Trophoblast cell (in vitro differentiated cells and primary cell): ENCODE measurements at regions not wholly inside any gene's neighbourhood (a gene's known extent, or its start where the extent isn't known, plus 50 kb on each side); places are given as distances from the start of the nearest gene placed in this dataset.

Experiments
- DNase-seq, 2 donors: peaks; one replicate each; pipeline ENCODE4 v3.0.0-alpha.2; 2016
- H2AFZ ChIP-seq: 2 replicates; pipeline ENCODE4 v1.6.1; 2013; ENCODE audit warnings: low read length, moderate library complexity, mild to moderate bottlenecking; ENCODE audit not compliant: insufficient read depth, poor library complexity
- H2AK5ac ChIP-seq: 2 replicates; pipeline ENCODE4 v1.6.1; 2013; ENCODE audit warnings: mild to moderate bottlenecking, low read length
- H2BK120ac ChIP-seq: 2 replicates; pipeline ENCODE4 v1.6.1; 2013; ENCODE audit warnings: low read length, mild to moderate bottlenecking, moderate library complexity; ENCODE audit not compliant: insufficient read depth, poor library complexity
- H2BK12ac ChIP-seq: 2 replicates; pipeline ENCODE4 v1.6.1; 2013; ENCODE audit warnings: mild to moderate bottlenecking, low read length, moderate library complexity
- H2BK5ac ChIP-seq: 2 replicates; pipeline ENCODE4 v1.6.1; 2013; ENCODE audit warnings: low read length, low read depth, moderate library complexity, mild to moderate bottlenecking; ENCODE audit not compliant: poor library complexity
- H3K14ac ChIP-seq: 2 replicates; pipeline ENCODE4 v1.6.1; 2013; ENCODE audit warnings: mild to moderate bottlenecking, low read length
- H3K18ac ChIP-seq: 2 replicates; pipeline ENCODE4 v1.6.1; 2013; ENCODE audit warnings: mild to moderate bottlenecking, low read length
- H3K23ac ChIP-seq: 2 replicates; pipeline ENCODE4 v1.6.1; 2013; ENCODE audit warnings: low read length
- H3K27ac ChIP-seq: 2 replicates; pipeline ENCODE4 v1.5.1; 2013; ENCODE audit warnings: low read depth, mild to moderate bottlenecking, inconsistent platforms, low read length, moderate library complexity
- H3K27me3 ChIP-seq: 2 replicates; pipeline ENCODE4 v1.6.1; 2013; ENCODE audit warnings: inconsistent platforms, mild to moderate bottlenecking, low read length, moderate library complexity; ENCODE audit not compliant: insufficient read depth
- H3K36me3 ChIP-seq, 2 experiments: 1 replicate in 1 of 2; 2 replicates in 1 of 2; pipeline ENCODE4 v1.6.1; 2013; ENCODE audit warnings: low read length in 2 of 2, mild to moderate bottlenecking in 2 of 2, moderate library complexity in 1 of 2; ENCODE audit not compliant: insufficient read depth in 2 of 2, control insufficient read depth in 1 of 2
- H3K4ac ChIP-seq: 2 replicates; pipeline ENCODE4 v1.6.1; 2013; ENCODE audit warnings: low read depth, mild to moderate bottlenecking, low read length, moderate library complexity
- H3K4me1 ChIP-seq, 2 experiments: 1 replicate in 1 of 2; 2 replicates in 1 of 2; pipeline ENCODE4 v1.6.1; 2013; ENCODE audit warnings: low read length in 2 of 2, mild to moderate bottlenecking in 2 of 2, moderate library complexity in 1 of 2; ENCODE audit not compliant: insufficient read depth in 2 of 2, control insufficient read depth in 1 of 2
- H3K4me2 ChIP-seq: 2 replicates; pipeline ENCODE4 v1.6.1; 2013; ENCODE audit warnings: inconsistent platforms, mild to moderate bottlenecking, low read length, moderate library complexity
- H3K4me3 ChIP-seq: 2 replicates; pipeline ENCODE4 v1.5.1; 2013; ENCODE audit warnings: mild to moderate bottlenecking, low read depth, low read length, inconsistent platforms
- H3K79me1 ChIP-seq: one replicate; pipeline ENCODE4 v1.6.1; 2013; ENCODE audit warnings: low read length
- H3K79me2 ChIP-seq: 2 replicates; pipeline ENCODE4 v1.6.1; 2013; ENCODE audit warnings: low read length, mild to moderate bottlenecking; ENCODE audit not compliant: control insufficient read depth, insufficient read depth, poor library complexity
- H3K9ac ChIP-seq: 2 replicates; pipeline ENCODE4 v1.6.1; 2013; ENCODE audit warnings: mild to moderate bottlenecking, low read length
- H3K9me3 ChIP-seq: 2 replicates; pipeline ENCODE4 v1.6.1; 2013; ENCODE audit warnings: low read depth, mild to moderate bottlenecking, control low read depth, inconsistent platforms, low read length; ENCODE audit not compliant: insufficient read depth
- H4K12ac ChIP-seq: 2 replicates; pipeline ENCODE4 v1.6.1; 2013; ENCODE audit warnings: low read depth, mild to moderate bottlenecking, low read length, moderate library complexity
- H4K8ac ChIP-seq: 2 replicates; pipeline ENCODE4 v1.6.1; 2013; ENCODE audit warnings: low read depth, mild to moderate bottlenecking, low read length, moderate library complexity
- H4K91ac ChIP-seq: one replicate; pipeline ENCODE4 v1.6.1; 2013; ENCODE audit warnings: low read depth, mild to moderate bottlenecking, low read length, moderate library complexity
- WGBS: extraction: QIAGEN DNeasy Blood & Tissue Kit; methylation state at CpG from one replicate; pipeline ENCODE4 v1.1.7; 2013; ENCODE audit warnings: missing lambda C conversion rate; ENCODE audit not compliant: insufficient read length, insufficient coverage; ENCODE audit errors: extremely low coverage; 5-methylcytosine and 5-hydroxymethylcytosine counted together

- Histone ChIP-seq H3K4me3 (no peak overlapping the region), H3K36me3 (no peaks in the 10 kb centered on the region), H2AFZ (no peak overlapping the region), H3K14ac (no peak overlapping the region), H3K27ac (no peak overlapping the region), H3K4ac (no peak overlapping the region), H3K18ac (no peak overlapping the region), H3K4me2 (no peak overlapping the region), H3K79me2 (no peaks in the 10 kb centered on the region), H2BK12ac (no peak overlapping the region), H4K8ac (no peak overlapping the region), H2BK5ac (no peak overlapping the region), H3K79me1 (no peaks in the 10 kb centered on the region), H3K27me3 (no peaks in the 10 kb centered on the region), H2AK5ac (no peak overlapping the region), H3K4me1 (no peaks in the 10 kb centered on the region), H3K9ac (no peak overlapping the region), H3K9me3 (no peaks in the 10 kb centered on the region), H4K12ac (no peak overlapping the region), H2BK120ac (no peak overlapping the region), H4K91ac (no peak overlapping the region), H3K23ac (no peak overlapping the region)
- WGBS, result no CpG with 5 or more reads among the region's 7 CpGs
- peak; percentile 8 to 64 for DNase-seq
These were observed 1158.4 kb upstream of the TMEM132C start for GRCh38 chr12:127108360-127109215.

- H3K18ac ChIP-seq, result no peak overlapping the region
- no CpG with 5 or more reads among the region's 2 CpGs for WGBS
- no peaks in the 10 kb centered on the region for H3K79me2 ChIP-seq
- H3K9ac ChIP-seq, result no peak overlapping the region
- H3K4me1 ChIP-seq, result no peaks in the 10 kb centered on the region
- H2BK120ac ChIP-seq, result no peak overlapping the region
- no peaks in the 10 kb centered on the region for H3K79me1 ChIP-seq
- no peaks in the 10 kb centered on the region for H3K9me3 ChIP-seq
- no peak overlapping the region for H3K4me3 ChIP-seq
- no peak overlapping the region for H3K14ac ChIP-seq
- DNase-seq, result no peak
- H2AK5ac ChIP-seq, result no peak overlapping the region
- no peak overlapping the region for H2AFZ ChIP-seq
- no peak overlapping the region for H2BK5ac ChIP-seq
- H3K23ac ChIP-seq, result no peak overlapping the region
- H4K12ac ChIP-seq, result no peak overlapping the region
- H3K4me2 ChIP-seq, result no peak overlapping the region
- H2BK12ac ChIP-seq, result no peak overlapping the region
- no peak overlapping the region for H4K8ac ChIP-seq
- H3K27me3 ChIP-seq, result no peaks in the 10 kb centered on the region
- H3K4ac ChIP-seq, result no peak overlapping the region
- H3K36me3 ChIP-seq, result no peaks in the 10 kb centered on the region
- H4K91ac ChIP-seq, result no peak overlapping the region
- H3K27ac ChIP-seq, result no peak overlapping the region
These were observed 1153.0 kb upstream of the TMEM132C start for GRCh38 chr12:127113945-127114344.

- no peaks in the 10 kb centered on the region for H3K4me1 ChIP-seq
- no peak overlapping the region for H2BK5ac ChIP-seq
- no peaks in the 10 kb centered on the region for H3K36me3 ChIP-seq
- H3K4me3 ChIP-seq, result no peak overlapping the region
- no peak overlapping the region for H4K8ac ChIP-seq
- no peak overlapping the region for H2BK12ac ChIP-seq
- H3K4ac ChIP-seq, result no peak overlapping the region
- WGBS, result no CpG with 5 or more reads among the region's 4 CpGs
- H3K79me1 ChIP-seq, result no peaks in the 10 kb centered on the region
- H4K12ac ChIP-seq, result no peak overlapping the region
- H3K79me2 ChIP-seq, result no peaks in the 10 kb centered on the region
- DNase-seq, result no peak
- H3K27ac ChIP-seq, result no peak overlapping the region
- H2BK120ac ChIP-seq, result no peak overlapping the region
- no peak overlapping the region for H3K14ac ChIP-seq
- H3K23ac ChIP-seq, result no peak overlapping the region
- H4K91ac ChIP-seq, result no peak overlapping the region
- no peak overlapping the region for H2AK5ac ChIP-seq
- peaks cover 2% of the 10 kb centered on the region for H3K9me3 ChIP-seq
- H3K9ac ChIP-seq, result no peak overlapping the region
- H2AFZ ChIP-seq, result no peak overlapping the region
- H3K18ac ChIP-seq, result no peak overlapping the region
- H3K4me2 ChIP-seq, result no peak overlapping the region
- no peaks in the 10 kb centered on the region for H3K27me3 ChIP-seq
These were observed 1151.4 kb upstream of the TMEM132C start for GRCh38 chr12:127115468-127116035.

GRCh38 chr12:127118251-127118650 lies 1148.7 kb upstream of the TMEM132C start:
- no peak for DNase-seq
- Histone ChIP-seq H4K91ac (no peak overlapping the region), H3K9ac (no peak overlapping the region), H3K18ac (no peak overlapping the region), H2BK120ac (no peak overlapping the region), H3K36me3 (no peaks in the 10 kb centered on the region), H3K79me1 (no peaks in the 10 kb centered on the region), H3K23ac (no peak overlapping the region), H2BK5ac (no peak overlapping the region), H3K14ac (no peak overlapping the region), H3K27me3 (no peaks in the 10 kb centered on the region), H4K8ac (no peak overlapping the region), H2BK12ac (no peak overlapping the region), H3K4me3 (no peak overlapping the region), H3K79me2 (no peaks in the 10 kb centered on the region), H2AK5ac (no peak overlapping the region), H3K27ac (no peak overlapping the region), H4K12ac (no peak overlapping the region), H3K4me2 (no peak overlapping the region), H3K4me1 (no peaks in the 10 kb centered on the region), H3K4ac (no peak overlapping the region), H3K9me3 (peaks cover 2% of the 10 kb centered on the region), H2AFZ (no peak overlapping the region)
- WGBS, result no CpG with 5 or more reads among the region's 3 CpGs
